HG02588 (cell line): ENCODE measurements at regions not wholly inside any gene's neighbourhood (a gene's known extent, or its start where the extent isn't known, plus 50 kb on each side); places are given as distances from the start of the nearest gene placed in this dataset.
"Not testable (repeated sequence)": the region's sequence is repeated elsewhere in the genome, so short reads cannot be mapped to it uniquely, and the experiment has no call there.

ENCODE experiments used
- ATAC-seq: cut with Tn5 transposase; IDR thresholded peaks from one replicate; pipeline ENCODE4 v1.9.1; 2021; ENCODE audit warnings: mild to moderate bottlenecking, moderate library complexity; ENCODE audit not compliant: unreplicated experiment

- no peak for ATAC-seq
Measured at GRCh38 chr5:135279328-135279727, 119.7 kb downstream of the MACROH2A1 start.

GRCh38 chr5:135276151-135276550 lies 122.9 kb downstream of the MACROH2A1 start:
- ATAC-seq, result no peak

- no peak for ATAC-seq
Measured at GRCh38 chr5:135273212-135273611, 125.8 kb downstream of the MACROH2A1 start.

- no peak for ATAC-seq
Measured at GRCh38 chr5:135272311-135272805, 126.7 kb downstream of the MACROH2A1 start.

GRCh38 chr5:135271533-135272310 lies 127.3 kb downstream of the MACROH2A1 start:
- no peak for ATAC-seq

GRCh38 chr5:135269931-135270421 lies 129.1 kb downstream of the MACROH2A1 start:
- ATAC-seq, result no peak

- no peak for ATAC-seq
Measured at GRCh38 chr5:135269199-135269598, 129.8 kb downstream of the MACROH2A1 start.

GRCh38 chr5:135266975-135267374 lies 132.1 kb downstream of the MACROH2A1 start:
- no peak for ATAC-seq

- ATAC-seq, result no peak
Measured at GRCh38 chr5:135266303-135266635, 132.8 kb downstream of the MACROH2A1 start.

GRCh38 chr5:135265497-135266302 lies 133.3 kb downstream of the MACROH2A1 start:
- ATAC-seq, result no peak

- ATAC-seq, result no peak
Measured at GRCh38 chr5:135264451-135265440, 134.3 kb downstream of the MACROH2A1 start.

- no peak for ATAC-seq
Measured at GRCh38 chr5:135263022-135263668, 135.9 kb downstream of the MACROH2A1 start.

- no peak for ATAC-seq
Measured at GRCh38 chr5:135262364-135262763, 136.7 kb downstream of the MACROH2A1 start.

GRCh38 chr5:135260108-135260507 lies 138.9 kb downstream of the MACROH2A1 start:
- ATAC-seq, result not testable (repeated sequence)

GRCh38 chr5:135255461-135256178 lies 143.4 kb downstream of the MACROH2A1 start:
- ATAC-seq, result no peak

- ATAC-seq, result no peak
Measured at GRCh38 chr5:135254183-135254582, 144.8 kb downstream of the MACROH2A1 start.

- no peak for ATAC-seq
Measured at GRCh38 chr5:135253601-135254178, 145.3 kb downstream of the MACROH2A1 start.

GRCh38 chr5:135251093-135251492 lies 147.9 kb downstream of the MACROH2A1 start:
- ATAC-seq, result no peak

GRCh38 chr5:135250671-135251070 lies 148.4 kb downstream of the MACROH2A1 start:
- ATAC-seq, result no peak
